Ovary (tissue), 3 donors: ENCODE measurements at regions not wholly inside any gene's neighbourhood (a gene's known extent, or its start where the extent isn't known, plus 50 kb on each side); places are given as distances from the start of the nearest gene placed in this dataset.

ENCODE experiments used
- CTCF ChIP-seq, 3 donors: fragments of 450-650 bp in 2 of 3; fragments of 200-600 bp in 1 of 3; IDR thresholded peaks; one replicate each; pipeline versions ENCODE4 v1.5.1 to v1.8.0; 2016 to 2022; ENCODE audit warnings: antibody characterized with exemption in 3 of 3, mild to moderate bottlenecking in 1 of 3
- EP300 ChIP-seq: sonication (generic); formaldehyde crosslinking; IDR thresholded peaks from one replicate; pipeline ENCODE4 v1.6.1; 2017; ENCODE audit warnings: antibody characterized with exemption
- POLR2A ChIP-seq: fragments of 450-650 bp; IDR thresholded peaks from one replicate; pipeline ENCODE4 v1.6.1; 2017; ENCODE audit warnings: antibody characterized with exemption, mild to moderate bottlenecking, moderate library complexity
- donor health status: DM: no; HTN: no; CAD: no.

- no peak for TF ChIP-seq CTCF (IDR thresholded peaks at IDR 0.05)
- no peak for TF ChIP-seq POLR2A
- TF ChIP-seq EP300, result no peak
Observed at GRCh38 chr9:91491624-91492023, 68.0 kb upstream of the NFIL3 start.
